Dedifferentiated amniotic fluid mesenchymal stem cell (primary cell): ENCODE measurements at regions not wholly inside any gene's neighbourhood (a gene's known extent, or its start where the extent isn't known, plus 50 kb on each side); places are given as distances from the start of the nearest gene placed in this dataset.
"Not testable (repeated sequence)": the region's sequence is repeated elsewhere in the genome, so short reads cannot be mapped to it uniquely, and the experiment has no call there.

Experiments
- DNase-seq: peaks from one replicate; pipeline ENCODE4 v3.0.0-alpha.2; 2016; ENCODE audit errors: extremely low spot score

DNA sequence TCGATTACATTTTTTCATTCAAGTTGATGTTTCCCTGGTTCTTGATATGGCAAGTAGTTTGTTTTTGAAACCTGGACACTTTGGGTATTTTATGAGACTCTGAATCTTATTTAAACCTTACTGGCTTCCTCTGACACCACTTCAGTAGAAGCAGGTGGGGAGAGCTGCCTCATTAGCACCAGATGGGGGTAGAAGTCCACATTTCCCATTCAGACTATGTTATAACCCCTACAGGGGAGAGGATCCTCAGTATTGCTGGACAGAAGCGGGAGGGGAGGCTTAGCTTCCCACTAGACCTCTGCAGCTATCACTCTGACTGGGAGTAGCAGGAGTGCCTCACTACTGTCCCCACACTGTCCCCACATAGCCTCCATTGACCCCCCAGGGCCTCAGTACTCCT, 145.3 kb upstream of the SLC35G4 start:
- DNase-seq = no peak

DNA sequence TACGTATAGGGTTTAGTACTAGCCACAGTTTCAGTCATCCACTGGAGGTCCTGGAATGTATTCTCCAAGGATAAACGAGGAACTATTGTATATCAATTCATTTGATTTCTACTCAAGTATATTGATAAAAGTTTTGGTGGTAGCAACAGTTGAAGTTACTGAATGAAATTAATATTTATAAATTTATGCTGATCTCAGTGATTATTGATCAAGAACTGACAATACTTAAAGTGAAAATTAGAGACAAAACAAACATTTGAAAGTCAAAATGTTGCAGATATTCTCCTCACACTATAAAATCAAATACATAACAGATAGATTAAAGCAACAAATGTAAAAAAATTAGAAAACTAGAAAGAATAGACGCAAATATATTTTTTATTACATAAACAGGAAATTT, 150.9 kb upstream of the SLC35G4 start:
- no peak for DNase-seq

DNA sequence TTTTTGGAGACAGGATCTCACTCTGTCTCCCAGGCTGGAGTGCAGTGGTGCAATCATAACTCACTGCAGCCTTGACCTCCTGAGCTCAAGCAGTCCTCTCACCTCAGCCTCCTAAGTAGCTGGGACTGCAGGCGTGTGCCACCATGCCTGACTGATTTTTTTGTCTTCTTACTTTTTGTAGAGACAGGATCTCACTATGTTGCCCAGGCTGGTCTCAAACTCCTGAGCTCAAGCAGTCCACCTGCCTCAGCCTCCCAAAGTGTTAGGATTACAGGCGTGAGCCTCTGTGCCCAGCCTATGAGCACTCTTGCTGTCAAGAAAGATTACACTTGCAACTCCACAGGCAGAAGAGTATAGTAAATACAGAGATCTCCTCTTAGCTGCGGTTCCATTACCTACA, 151.5 kb upstream of the SLC35G4 start:
- DNase-seq = not testable (repeated sequence)

DNA sequence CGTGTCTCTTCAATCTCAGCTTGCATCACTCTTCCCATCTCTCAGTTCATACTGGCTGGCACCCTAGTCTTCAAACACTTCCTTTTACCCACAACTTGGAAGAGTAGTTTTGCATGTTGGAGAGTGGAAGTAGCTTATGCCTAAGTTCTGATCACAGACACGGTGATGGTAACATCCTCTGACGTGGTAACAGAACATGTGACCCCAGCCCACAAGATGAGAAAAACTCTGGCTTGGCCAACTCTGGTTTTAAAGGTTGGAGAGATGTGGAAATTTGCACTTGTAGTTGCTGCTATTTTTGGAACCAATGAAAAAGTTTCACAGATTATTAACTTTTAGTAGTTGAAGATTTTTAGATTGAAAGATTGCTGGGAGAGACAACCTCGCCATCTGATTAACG, 155.4 kb upstream of the SLC35G4 start:
- DNase-seq = no peak

DNA sequence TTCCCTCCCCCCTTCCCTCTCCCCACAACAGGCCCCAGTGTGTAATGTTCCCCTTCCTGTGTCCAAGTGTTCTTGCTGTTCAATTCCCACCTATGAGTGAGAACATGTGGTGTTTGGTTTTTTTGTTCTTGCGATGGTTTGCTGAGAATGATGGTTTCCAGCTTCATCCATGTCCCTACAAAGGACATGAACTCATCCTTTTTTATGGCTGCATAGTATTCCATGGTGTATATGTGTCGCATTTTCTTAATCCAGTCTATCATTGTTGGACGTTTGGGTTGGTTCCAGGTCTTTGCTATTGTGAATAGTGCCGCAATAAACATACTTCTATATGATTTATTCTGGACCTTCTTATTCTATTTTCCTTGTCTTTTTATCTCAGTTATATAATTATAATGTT, 165.2 kb upstream of the SLC35G4 start:
- not testable (repeated sequence) for DNase-seq

DNA sequence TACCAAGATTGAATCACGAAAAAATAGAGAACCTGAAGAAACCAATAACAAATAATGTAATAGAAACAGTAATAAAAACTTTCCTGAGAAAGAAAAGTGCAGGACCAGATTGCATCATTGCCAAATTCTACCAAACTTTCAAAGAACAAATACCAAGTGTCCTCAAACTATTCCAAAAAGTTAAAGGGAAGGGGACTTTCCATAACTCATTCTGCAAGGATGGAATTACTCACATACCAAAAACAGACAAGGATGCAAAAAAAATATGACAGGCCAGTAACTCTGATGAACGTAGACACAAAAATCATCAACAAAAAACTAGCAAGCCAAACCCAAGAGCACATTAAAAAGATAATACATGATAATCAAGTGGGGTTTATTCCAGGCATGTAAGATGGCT, 172.3 kb upstream of the SLC35G4 start:
- DNase-seq = no peak

DNA sequence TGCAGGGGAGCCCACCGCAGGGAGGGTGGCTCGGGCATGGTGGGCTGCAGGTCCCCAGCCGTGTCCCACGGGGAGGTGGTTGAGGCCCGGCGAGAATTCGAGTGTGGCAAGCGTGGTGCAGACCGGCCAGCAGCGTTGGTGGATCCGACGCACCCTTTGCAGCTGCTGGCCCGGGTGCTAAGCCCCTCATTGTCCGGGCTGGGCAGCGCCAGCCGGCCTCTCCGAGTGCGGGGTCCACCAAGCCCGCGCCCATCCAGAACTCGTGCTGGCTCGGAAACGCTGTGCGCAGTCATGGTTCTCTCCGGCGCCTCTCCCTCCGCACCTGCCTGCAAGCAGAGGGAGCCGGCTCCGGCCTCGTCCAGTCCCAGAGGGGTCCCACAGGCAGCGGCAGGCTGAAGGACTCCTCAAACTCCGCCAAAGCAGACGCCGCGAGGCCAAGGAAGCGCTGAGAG, 177.0 kb upstream of the SLC35G4 start:
- DNase-seq = no peak

DNA sequence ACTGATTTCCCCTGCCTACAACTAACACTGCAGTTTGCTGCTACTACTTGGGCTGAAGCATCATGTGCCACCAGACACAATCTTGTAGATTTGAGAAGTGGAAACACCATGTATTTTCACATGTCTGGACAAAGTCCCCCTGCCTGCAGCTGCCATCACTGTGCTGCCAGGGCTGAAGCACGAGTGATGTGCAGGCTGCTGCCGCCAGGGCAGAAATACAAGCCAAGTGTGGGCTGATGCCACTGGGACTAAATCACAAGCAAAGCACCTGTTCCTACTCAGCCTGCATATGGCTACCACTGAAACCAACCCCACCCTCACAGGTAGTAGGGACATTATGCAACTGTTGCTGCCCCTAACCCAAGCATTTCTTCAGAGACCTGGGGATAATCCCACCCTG, 179.5 kb upstream of the SLC35G4 start:
- DNase-seq = no peak

DNA sequence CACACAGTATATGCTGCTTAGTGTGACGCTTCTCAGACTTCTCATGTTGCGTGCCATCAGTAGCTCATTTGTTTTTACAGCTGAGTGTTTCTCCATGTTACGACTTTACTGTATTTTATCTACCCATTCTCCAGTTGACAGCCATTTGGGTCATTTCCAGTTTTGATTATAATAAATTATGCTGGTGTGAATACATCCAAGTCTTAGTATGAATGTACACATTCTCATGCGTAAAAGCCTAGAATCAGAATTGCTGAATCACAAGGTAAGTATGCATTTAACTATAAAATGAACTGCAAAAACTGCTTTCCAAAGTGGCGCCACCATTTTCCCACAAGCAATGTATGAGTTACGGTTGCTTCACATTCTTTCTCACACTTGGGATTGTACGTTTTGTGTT, 184.2 kb upstream of the SLC35G4 start:
- no peak for DNase-seq

DNA sequence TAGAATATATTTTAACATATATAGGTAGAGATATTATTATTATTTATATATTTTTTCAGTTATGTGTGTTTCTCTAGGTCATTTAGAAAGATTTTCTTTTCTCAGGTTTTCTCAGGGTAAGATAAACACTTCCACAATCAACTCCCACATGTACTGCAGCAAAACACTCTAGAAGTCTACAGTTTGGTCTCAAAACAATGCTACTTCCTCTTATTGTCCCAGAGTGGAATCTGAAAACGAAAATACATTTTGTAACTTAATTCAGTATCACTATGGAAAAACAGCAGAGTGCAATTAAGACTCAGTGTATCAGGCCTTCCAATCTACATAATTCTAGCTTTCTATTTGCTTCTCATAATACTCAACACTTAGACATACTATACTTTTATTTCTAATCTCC, 190.1 kb upstream of the SLC35G4 start:
- DNase-seq = no peak

DNA sequence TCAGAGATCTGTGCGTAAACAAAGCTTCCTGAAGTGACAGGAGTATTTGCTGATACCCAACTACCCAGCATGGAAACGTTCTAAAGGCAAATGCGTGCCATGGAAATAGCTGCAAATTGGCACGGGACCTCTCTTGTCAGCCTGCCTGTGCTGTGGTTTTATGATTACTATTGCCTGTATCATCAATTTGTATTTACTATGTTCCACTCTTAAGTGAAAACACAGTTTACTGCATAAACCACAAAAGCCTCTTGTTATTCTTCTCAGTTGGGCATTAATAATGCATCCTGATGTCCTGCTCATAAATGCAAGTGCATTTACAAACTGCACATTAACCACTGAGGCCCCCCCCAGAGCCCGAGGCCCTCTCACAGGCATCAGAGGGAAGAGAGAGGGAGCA, 196.6 kb upstream of the SLC35G4 start:
- no peak for DNase-seq

DNA sequence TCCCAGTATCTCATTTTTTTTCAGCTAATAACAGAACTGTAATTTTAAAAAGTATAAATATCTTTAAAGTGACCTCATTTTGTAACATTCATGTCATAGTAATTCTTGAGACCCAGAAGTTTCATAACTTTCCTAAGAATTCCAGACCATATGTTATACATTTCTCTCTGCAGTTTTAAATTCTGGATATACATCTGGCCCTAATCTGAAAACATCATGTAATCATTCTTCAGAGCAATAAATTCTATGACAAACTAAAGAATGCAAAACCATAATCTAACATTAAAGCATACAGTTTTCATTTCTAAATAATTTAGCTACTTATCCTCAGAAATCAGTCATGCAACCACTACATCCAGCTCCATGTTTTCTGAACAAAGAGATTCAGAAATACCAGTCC, 198.3 kb upstream of the SLC35G4 start:
- peak; percentile 36 for DNase-seq

DNA sequence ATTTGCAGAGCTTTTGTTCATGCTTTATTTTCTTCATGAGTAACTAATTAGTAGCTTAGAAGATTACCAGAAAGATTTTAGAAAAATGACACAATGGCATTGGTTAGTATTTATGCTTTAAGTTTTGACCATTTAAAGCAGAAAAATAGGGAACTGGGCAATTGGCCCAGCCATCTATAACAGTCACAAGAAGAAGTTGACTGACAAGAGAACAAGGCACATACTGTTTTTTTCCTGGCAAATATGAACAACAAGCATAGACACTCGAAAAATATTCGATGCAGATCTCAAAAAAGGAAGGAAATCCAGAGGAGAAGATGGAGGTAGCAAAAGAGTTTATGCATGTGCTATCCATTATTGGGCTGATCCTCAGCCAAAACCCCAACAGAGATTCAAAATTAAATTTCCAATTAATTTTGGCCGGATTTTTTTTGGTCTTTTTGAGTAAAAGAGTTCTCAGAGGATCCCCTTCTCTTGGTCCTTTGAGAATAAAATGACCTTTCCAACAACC, 200.8 kb upstream of the SLC35G4 start:
- DNase-seq = no peak

DNA sequence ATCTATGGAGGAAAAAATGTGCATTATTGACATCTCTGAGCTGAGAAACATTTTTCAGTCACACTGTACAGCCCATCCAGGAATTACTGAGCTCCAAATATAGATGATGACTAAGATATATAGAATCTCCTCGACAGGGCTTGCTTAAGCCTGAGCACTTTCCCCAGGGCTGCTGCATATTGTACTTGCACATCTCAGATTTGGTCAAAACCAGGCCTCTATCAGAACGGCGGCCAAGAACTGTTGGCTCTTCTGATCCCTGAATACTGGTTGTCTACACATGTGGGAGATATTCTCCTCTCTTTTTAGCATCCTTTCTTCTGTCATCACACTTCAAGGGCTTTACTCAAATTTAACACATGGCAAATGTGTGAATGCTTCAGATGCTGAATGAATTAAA, 201.5 kb upstream of the SLC35G4 start:
- peak; percentile 41 for DNase-seq

DNA sequence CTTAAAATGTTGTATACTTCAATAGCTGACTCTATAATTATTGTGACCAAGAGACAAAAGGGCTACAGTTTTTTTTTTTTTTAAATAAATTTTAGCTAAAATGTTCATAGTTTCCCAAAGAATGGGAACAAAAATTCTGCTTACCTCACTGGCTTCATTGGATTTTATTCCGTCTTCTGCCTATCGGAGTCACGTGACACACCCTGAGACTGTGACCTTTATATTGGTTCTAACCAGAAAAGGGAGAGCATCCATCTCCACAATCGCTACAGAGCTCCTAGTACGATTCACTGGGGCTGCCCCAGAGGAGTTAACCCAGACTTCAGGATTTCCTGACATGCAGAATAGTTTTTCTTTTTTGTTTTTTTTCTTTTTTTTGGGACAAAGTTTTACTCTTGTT, 203.6 kb upstream of the SLC35G4 start:
- DNase-seq = no peak

DNA sequence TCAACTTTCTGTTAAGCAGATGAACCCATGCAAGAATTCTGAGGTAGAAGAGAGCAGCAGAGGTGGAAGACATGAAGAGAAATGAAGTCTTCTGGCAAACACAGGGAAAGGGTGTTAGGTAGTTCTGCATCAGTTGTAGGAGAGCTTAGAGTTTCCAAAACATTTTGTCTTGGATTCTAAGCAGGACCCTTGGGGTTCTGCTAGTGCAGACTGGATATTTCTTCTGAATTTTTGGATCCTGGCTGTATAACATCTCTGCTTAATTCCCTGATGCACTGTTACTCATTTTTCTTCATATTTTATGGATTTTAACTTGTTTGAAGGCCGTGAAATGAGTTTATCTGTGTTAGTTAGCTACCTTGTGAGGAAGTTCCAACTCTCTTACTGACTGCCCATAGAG, 208.7 kb upstream of the SLC35G4 start:
- no peak for DNase-seq

DNA sequence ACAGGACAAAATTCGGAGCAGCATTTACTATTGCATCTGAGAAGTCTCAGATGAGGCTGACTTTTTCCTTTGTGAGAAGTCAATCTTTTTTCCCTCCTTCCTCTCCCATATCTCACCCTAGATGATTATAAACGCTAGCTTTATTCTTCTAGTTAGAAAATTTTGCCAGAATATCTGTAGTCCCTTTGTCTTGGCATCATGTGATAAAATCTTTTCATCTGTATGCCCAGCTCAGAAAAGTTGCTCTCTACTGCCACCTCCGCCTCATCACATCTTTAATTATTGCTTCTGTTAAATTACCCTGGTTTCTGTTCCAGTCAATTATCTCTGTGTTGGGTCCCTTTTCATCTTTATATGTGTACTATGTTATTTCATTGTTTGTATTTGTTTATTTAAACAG, 210.8 kb upstream of the SLC35G4 start:
- no peak for DNase-seq

DNA sequence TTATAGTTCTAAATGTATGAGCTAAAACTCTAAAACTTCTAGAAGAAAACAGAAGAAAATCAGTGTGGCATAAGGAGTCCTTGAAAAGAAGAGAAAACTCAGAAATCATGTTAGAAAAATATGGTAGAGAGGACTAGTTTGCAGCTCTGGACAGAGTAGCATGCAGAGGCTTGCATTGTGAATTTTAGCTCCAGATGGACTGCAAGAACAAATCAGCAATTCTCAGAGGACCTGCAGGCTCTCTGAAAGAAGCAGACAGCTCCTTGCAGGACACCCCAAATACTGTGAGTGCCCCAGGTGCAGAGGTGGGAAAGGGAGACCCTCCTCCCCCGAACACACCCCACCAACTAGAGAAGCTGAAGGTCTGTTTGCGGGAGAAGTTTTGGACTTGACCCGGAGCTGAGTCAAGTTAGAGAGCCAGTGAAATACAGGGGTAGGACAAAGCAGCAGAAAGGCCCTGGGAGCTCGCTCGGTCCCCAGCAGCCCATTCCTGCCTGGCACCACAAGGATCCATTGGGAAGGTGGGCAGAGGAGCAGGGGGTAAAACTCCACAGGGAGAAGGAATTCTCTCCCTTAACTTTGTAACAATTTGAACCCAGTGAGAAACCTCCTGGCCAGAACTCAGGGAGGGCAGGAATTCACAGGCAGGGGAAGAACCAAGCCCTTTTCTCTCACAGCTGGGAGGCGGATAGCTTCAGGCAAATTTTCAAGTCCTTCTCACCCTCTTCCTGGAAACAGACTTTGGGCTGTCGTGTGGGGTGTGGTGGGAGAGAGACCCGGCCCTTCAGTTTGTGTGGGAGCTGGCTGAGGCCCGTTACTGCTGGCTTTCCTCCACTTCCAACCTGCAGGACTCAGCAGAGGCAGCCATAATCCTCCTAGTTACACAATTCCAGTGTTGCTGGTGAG, 216.2 kb upstream of the SLC35G4 start:
- no peak for DNase-seq

DNA sequence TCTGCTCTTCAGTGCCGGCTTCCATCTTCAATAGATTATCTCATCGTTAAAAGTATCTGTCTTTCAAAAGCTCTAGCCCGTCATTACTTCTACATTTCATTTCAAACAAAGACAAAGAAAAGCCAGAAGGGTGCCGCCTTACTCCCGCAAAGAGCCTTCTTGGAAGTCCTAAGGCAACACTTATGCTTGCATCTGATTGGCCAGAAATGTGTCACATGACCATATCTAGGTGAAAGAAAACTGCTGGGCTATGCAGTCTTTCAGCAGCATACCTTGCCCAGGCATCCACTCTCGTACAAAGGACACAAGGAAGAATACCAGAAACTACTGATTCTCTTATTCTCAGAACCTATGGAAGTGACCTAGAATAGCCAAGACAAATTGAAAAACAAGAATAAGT, 217.1 kb upstream of the SLC35G4 start:
- no peak for DNase-seq

DNA sequence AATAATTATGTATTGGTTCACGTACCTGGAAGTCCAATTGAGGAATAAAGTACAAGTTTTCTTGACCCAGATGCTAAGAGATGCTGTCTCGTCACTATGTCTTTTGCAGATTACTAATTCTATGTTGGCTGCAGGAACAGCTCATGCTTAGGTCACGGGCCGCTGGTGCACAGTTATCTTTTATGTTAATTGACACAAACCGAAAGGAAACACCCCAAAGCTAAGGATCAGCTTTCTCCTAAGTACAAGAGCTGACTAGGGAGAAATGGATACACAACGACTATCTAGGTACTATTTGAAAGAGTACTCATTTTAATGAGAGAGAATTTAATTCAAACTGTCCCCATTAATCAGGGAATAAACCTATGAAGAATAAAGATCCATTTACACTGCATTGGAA, 217.7 kb upstream of the SLC35G4 start:
- no peak for DNase-seq

DNA sequence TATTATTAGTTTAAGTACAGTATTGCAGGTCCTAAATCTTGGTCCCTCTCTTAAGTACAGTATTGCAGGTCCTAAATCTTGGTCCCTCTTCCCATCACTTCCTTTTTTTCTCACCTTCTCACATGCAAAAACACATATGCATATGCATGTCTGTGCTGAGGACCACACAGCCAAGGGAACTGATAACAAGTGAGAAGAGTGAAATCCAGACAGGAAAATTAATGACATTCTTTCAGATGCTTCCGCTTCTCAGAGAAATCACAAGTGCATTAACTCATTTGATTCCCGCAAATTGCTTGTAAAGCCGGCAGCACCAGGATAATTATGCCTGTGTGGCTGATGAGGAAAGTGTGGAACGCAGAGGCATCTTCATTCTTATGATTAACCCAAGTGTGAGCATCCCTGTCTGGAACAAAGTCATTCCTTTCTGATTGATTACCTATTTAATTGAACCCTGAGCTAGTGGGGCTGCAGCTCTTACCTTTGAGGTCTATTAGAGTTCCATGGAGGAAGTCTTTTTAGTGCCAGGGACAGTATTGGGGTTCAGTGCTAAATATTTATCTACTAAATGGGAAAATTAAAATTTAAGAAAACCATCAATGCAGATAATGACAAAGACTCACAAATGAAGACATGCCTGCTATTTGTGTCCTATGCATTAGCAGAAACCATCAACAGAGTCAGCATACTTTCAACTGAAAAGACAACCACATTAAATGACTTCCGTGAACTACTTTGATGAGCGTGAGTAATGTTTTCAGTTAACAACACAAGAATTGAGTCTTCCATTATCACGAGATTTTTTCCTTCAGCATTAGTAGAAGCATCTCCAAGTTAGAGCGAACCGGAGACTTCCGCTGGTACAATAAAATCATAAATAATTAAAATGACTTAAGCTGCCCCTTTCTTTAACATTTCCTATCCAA, 220.4 kb upstream of the SLC35G4 start:
- DNase-seq = no peak

DNA sequence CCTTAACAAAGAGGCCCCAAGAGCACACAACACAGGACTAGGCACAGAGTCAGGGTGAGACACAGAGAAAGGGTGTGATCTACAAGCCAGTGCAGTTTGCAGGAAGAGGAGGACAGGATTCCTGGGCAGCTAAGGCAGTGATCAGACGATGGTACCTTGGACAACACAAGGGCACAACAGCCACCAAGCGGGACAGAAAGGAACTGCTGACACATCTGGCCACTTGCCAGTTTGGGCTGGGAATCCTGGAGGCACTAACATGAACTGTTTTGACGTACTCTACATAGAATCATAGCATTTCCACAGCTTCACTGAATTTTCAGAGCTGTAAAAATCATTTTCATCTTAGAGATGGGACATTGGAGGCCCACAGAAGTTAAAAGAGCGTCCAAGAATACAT, 221.5 kb upstream of the SLC35G4 start:
- no peak for DNase-seq

DNA sequence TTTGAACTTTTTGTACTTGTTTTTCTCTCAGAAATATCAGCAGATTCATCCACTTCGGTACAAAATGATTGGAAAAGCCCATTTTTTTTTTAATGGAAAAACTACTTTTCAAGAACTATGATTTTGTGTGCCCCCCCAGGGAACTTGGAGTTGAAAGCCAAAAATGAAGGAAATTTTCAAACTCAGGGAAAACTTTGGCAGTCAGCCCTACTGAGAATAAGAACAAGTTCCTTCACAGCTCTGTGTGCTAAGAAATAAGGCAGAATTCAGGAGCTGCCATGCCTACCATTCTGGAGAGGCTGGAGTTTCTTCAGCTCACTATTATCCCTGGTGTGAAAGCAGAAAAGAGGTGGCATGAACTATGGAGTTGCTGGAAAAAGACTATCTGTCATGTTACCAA, 226.0 kb upstream of the SLC35G4 start:
- DNase-seq = no peak
